Naive thymus-derived CD4-positive, alpha-beta T cell (primary cell): ENCODE measurements at regions not wholly inside any gene's neighbourhood (a gene's known extent, or its start where the extent isn't known, plus 50 kb on each side); places are given as distances from the start of the nearest gene placed in this dataset.

Experiments
- ATAC-seq: fragments of 150-1000 bp; cut with Tn5 transposase; 2 replicates; pipeline ENCODE4 v1.10.0; 2021; ENCODE audit warnings: mild to moderate bottlenecking, moderate library complexity
- CTCF ChIA-PET: fragments of 350-600 bp; sonication (Branson Sonifier 250); formaldehyde crosslinking; loops from one replicate; lab custom pipeline; 2021; ENCODE audit warnings: antibody characterized with exemption; lab: Charles Lee
- POLR2A ChIA-PET: fragments of 350-600 bp; sonication (Branson Sonifier 250); formaldehyde crosslinking; loops from one replicate; lab custom pipeline; 2021; ENCODE audit warnings: antibody characterized with exemption, inconsistent platforms; lab: Charles Lee
- DNase-seq, 9 donors: peaks; one replicate each; pipeline versions ENCODE4 v3.0.0 to v3.0.0-alpha.2; 2020 to 2022; ENCODE audit warnings: mixed read lengths in 1 of 9
- H3K27ac ChIP-seq: one replicate; pipeline ENCODE4 v1.7.0; 2013; ENCODE audit warnings: mild to moderate bottlenecking, low read depth, low read length, moderate library complexity
- H3K27me3 ChIP-seq, 2 donors: one replicate each; pipeline ENCODE4 v1.7.0; 2013; ENCODE audit warnings: low read length in 2 of 2, mild to moderate bottlenecking in 2 of 2, moderate library complexity in 2 of 2; ENCODE audit not compliant: control insufficient read depth in 2 of 2, insufficient read depth in 2 of 2
- H3K36me3 ChIP-seq, 3 experiments: 1 replicate in 2 of 3; 2 replicates in 1 of 3; pipeline ENCODE4 v1.7.0; 2013; ENCODE audit warnings: low read length in 3 of 3, mild to moderate bottlenecking in 3 of 3, moderate library complexity in 1 of 3; ENCODE audit not compliant: insufficient read depth in 3 of 3, control insufficient read depth in 2 of 3
- H3K4me1 ChIP-seq, 2 donors: one replicate each; pipeline ENCODE4 v1.7.0; 2013; ENCODE audit warnings: low read length in 2 of 2, mild to moderate bottlenecking in 2 of 2, moderate library complexity in 1 of 2; ENCODE audit not compliant: control insufficient read depth in 2 of 2, insufficient read depth in 2 of 2
- H3K4me3 ChIP-seq: 2 replicates; pipeline ENCODE4 v1.7.0; 2013; ENCODE audit warnings: mild to moderate bottlenecking, low read length
- H3K9me3 ChIP-seq, 3 experiments: 1 replicate in 2 of 3; 2 replicates in 1 of 3; pipeline ENCODE4 v1.7.0; 2013; ENCODE audit warnings: low read length in 3 of 3; ENCODE audit not compliant: control insufficient read depth in 2 of 3
- H3K27ac Mint-ChIP-seq, 9 donors: one replicate each; pipeline ENCODE4 v1.8.0; 2020 to 2022; ENCODE audit warnings: mixed read lengths in 9 of 9, mild to moderate bottlenecking in 8 of 9, moderate library complexity in 5 of 9, inconsistent platforms in 2 of 9
- H3K27me3 Mint-ChIP-seq, 5 donors: one replicate each; pipeline ENCODE4 v1.8.0; 2021 to 2022; ENCODE audit warnings: mixed read lengths in 5 of 5, mild to moderate bottlenecking in 1 of 5
- H3K36me3 Mint-ChIP-seq, 5 donors: one replicate each; pipeline ENCODE4 v1.8.0; 2020 to 2022; ENCODE audit warnings: mixed read lengths in 5 of 5, mild to moderate bottlenecking in 3 of 5, inconsistent platforms in 1 of 5
- H3K4me1 Mint-ChIP-seq, 7 donors: one replicate each; pipeline ENCODE4 v1.8.0; 2020 to 2022; ENCODE audit warnings: mixed read lengths in 7 of 7, mild to moderate bottlenecking in 3 of 7, inconsistent platforms in 1 of 7
- H3K4me3 Mint-ChIP-seq, 10 donors: one replicate each; pipeline ENCODE4 v1.8.0; 2020 to 2022; ENCODE audit warnings: mild to moderate bottlenecking in 10 of 10, mixed read lengths in 10 of 10, moderate library complexity in 6 of 10, inconsistent platforms in 2 of 10
- H3K9me3 Mint-ChIP-seq, 11 donors: one replicate each; pipeline ENCODE4 v1.8.0; 2020 to 2022; ENCODE audit warnings: mixed read lengths in 11 of 11, mild to moderate bottlenecking in 4 of 11, inconsistent platforms in 1 of 11, moderate library complexity in 1 of 11
- intact Hi-C, 2 donors: fragments of 100-400 bp; cut with micrococcal nuclease; formaldehyde crosslinking; loops; one replicate each; pipeline ENCODE4 v1.15.1; 2023

- H3K27ac Mint-ChIP-seq: no peak overlapping the region
- intact Hi-C loops: no loop called here
- H3K36me3 ChIP-seq: no peaks in the 10 kb centered on the region
- ATAC-seq (no peak), DNase-seq (no peak)
- H3K4me3 Mint-ChIP-seq: no peak overlapping the region
- no peaks in the 10 kb centered on the region for H3K9me3 ChIP-seq
- ChIA-PET POLR2A (no interaction called here), CTCF (no interaction called here)
- H3K27ac ChIP-seq: no peak overlapping the region
- no peaks in the 10 kb centered on the region for H3K27me3 ChIP-seq
- H3K9me3 Mint-ChIP-seq: no peaks in the 10 kb centered on the region
- peaks cover 0 to 1% (median 0%) of the 10 kb centered on the region in 7 donors for H3K4me1 Mint-ChIP-seq
- H3K4me3 ChIP-seq: no peak overlapping the region
- H3K27me3 Mint-ChIP-seq: peaks cover 0 to 21% (median 8%) of the 10 kb centered on the region in 5 donors
- H3K4me1 ChIP-seq: no peaks in the 10 kb centered on the region
- no peaks in the 10 kb centered on the region for H3K36me3 Mint-ChIP-seq
These were observed 389.8 kb downstream of the TBC1D4 start for GRCh38 chr13:75092143-75092542.

GRCh38 chr13:75091718-75092117, 390.3 kb downstream of the TBC1D4 start:
- peaks cover 0 to 1% (median 0%) of the 10 kb centered on the region in 7 donors for H3K4me1 Mint-ChIP-seq
- no peak overlapping the region for H3K4me3 Mint-ChIP-seq

GRCh38 chr13:75090872-75091615, 390.9 kb downstream of the TBC1D4 start:
- intact Hi-C loops: no loop called here
- CTCF ChIA-PET: no interaction called here
- ATAC-seq: no peak

More at GRCh38 chr13:75091718-75092117, 390.3 kb downstream of the TBC1D4 start:
- intact Hi-C loops: no loop called here
- Mint-ChIP-seq H3K9me3 (no peaks in the 10 kb centered on the region), H3K27ac (no peak overlapping the region), H3K36me3 (no peaks in the 10 kb centered on the region), H3K27me3 (peaks cover 0 to 17% (median 8%) of the 10 kb centered on the region in 5 donors)
- ATAC-seq (no peak), DNase-seq (no peak)
- no peaks in the 10 kb centered on the region for H3K27me3 ChIP-seq
- H3K9me3 ChIP-seq: no peaks in the 10 kb centered on the region
- H3K4me3 ChIP-seq: no peak overlapping the region
- ChIA-PET CTCF (no interaction called here), POLR2A (no interaction called here)
- H3K4me1 ChIP-seq: no peaks in the 10 kb centered on the region
- H3K27ac ChIP-seq: no peak overlapping the region
- H3K36me3 ChIP-seq: no peaks in the 10 kb centered on the region

GRCh38 chr13:75088915-75089314, 393.1 kb downstream of the TBC1D4 start:
- Mint-ChIP-seq H3K9me3 (no peaks in the 10 kb centered on the region), H3K36me3 (no peaks in the 10 kb centered on the region), H3K27ac (no peak overlapping the region), H3K4me3 (no peak overlapping the region), H3K4me1 (no peaks in the 10 kb centered on the region), H3K27me3 (peaks cover 0 to 12% (median 3%) of the 10 kb centered on the region in 5 donors)
- no peaks in the 10 kb centered on the region for H3K36me3 ChIP-seq
- H3K9me3 ChIP-seq: no peaks in the 10 kb centered on the region
- no peak overlapping the region for H3K27ac ChIP-seq
- no peaks in the 10 kb centered on the region for H3K27me3 ChIP-seq
- H3K4me1 ChIP-seq: no peaks in the 10 kb centered on the region
- ChIA-PET POLR2A (no interaction called here), CTCF (no interaction called here)
- intact Hi-C loops: no loop called here
- DNase-seq: no peak
- ATAC-seq: no peak
- no peak overlapping the region for H3K4me3 ChIP-seq

More at GRCh38 chr13:75090872-75091615, 390.9 kb downstream of the TBC1D4 start:
- no peaks in the 10 kb centered on the region for H3K36me3 ChIP-seq
- Mint-ChIP-seq H3K36me3 (no peaks in the 10 kb centered on the region), H3K4me1 (peaks cover 0 to 1% (median 0%) of the 10 kb centered on the region in 7 donors), H3K9me3 (no peaks in the 10 kb centered on the region), H3K4me3 (no peak overlapping the region), H3K27me3 (peaks cover 0 to 15% (median 6%) of the 10 kb centered on the region in 5 donors), H3K27ac (no peak overlapping the region)
- H3K4me1 ChIP-seq: no peaks in the 10 kb centered on the region
- H3K4me3 ChIP-seq: no peak overlapping the region
- no peaks in the 10 kb centered on the region for H3K9me3 ChIP-seq
- DNase-seq: no peak
- H3K27me3 ChIP-seq: no peaks in the 10 kb centered on the region
- POLR2A ChIA-PET: no interaction called here
- H3K27ac ChIP-seq: no peak overlapping the region

- ATAC-seq: no peak
- Histone ChIP-seq H3K9me3 (no peaks in the 10 kb centered on the region), H3K36me3 (no peaks in the 10 kb centered on the region), H3K4me3 (no peak overlapping the region), H3K4me1 (no peaks in the 10 kb centered on the region), H3K27ac (no peak overlapping the region), H3K27me3 (no peaks in the 10 kb centered on the region)
- Mint-ChIP-seq H3K27ac (no peak overlapping the region), H3K4me3 (no peak overlapping the region), H3K36me3 (no peaks in the 10 kb centered on the region), H3K9me3 (no peaks in the 10 kb centered on the region), H3K27me3 (peaks cover 0 to 36% (median 28%) of the 10 kb centered on the region in 5 donors), H3K4me1 (no peaks in the 10 kb centered on the region)
- ChIA-PET CTCF (no interaction called here), POLR2A (no interaction called here)
- intact Hi-C loops: no loop called here
- DNase-seq: no peak
These were observed 402.7 kb downstream of the TBC1D4 start for GRCh38 chr13:75079226-75079625.

GRCh38 chr13:75076476-75076875, 405.5 kb downstream of the TBC1D4 start:
- no peak for ATAC-seq
- Mint-ChIP-seq H3K27ac (no peak overlapping the region), H3K4me3 (no peak overlapping the region), H3K4me1 (no peaks in the 10 kb centered on the region), H3K36me3 (no peaks in the 10 kb centered on the region), H3K27me3 (peaks cover 0 to 32% (median 19%) of the 10 kb centered on the region in 5 donors), H3K9me3 (no peaks in the 10 kb centered on the region)
- no peak for DNase-seq
- no peaks in the 10 kb centered on the region for H3K4me1 ChIP-seq
- intact Hi-C loops: no loop called here
- POLR2A ChIA-PET: no interaction called here
- H3K27ac ChIP-seq: no peak overlapping the region
- H3K4me3 ChIP-seq: no peak overlapping the region
- no peaks in the 10 kb centered on the region for H3K36me3 ChIP-seq
- CTCF ChIA-PET: no interaction called here
- no peaks in the 10 kb centered on the region for H3K27me3 ChIP-seq
- H3K9me3 ChIP-seq: no peaks in the 10 kb centered on the region

- no peak overlapping the region for H3K27ac ChIP-seq
- H3K36me3 Mint-ChIP-seq: no peaks in the 10 kb centered on the region
- no peaks in the 10 kb centered on the region for H3K9me3 ChIP-seq
- no peaks in the 10 kb centered on the region for H3K36me3 ChIP-seq
- peaks cover 0 to 36% (median 23%) of the 10 kb centered on the region in 5 donors for H3K27me3 Mint-ChIP-seq
- ChIA-PET POLR2A (no interaction called here), CTCF (no interaction called here)
- intact Hi-C loops: no loop called here
- peaks cover 0 to 3% of the 10 kb centered on the region in 2 donors for H3K27me3 ChIP-seq
- H3K9me3 Mint-ChIP-seq: no peaks in the 10 kb centered on the region
- no peaks in the 10 kb centered on the region for H3K4me1 Mint-ChIP-seq
- no peak overlapping the region for H3K27ac Mint-ChIP-seq
- no peak overlapping the region for H3K4me3 ChIP-seq
- no peaks in the 10 kb centered on the region for H3K4me1 ChIP-seq
- no peak overlapping the region for H3K4me3 Mint-ChIP-seq
- no peak for ATAC-seq
- no peak for DNase-seq
These were observed 408.2 kb downstream of the TBC1D4 start for GRCh38 chr13:75073786-75074185.
